Loucy (cell line): ENCODE measurements at regions not wholly inside any gene's neighbourhood (a gene's known extent, or its start where the extent isn't known, plus 50 kb on each side); places are given as distances from the start of the nearest gene placed in this dataset.

Experiments used
- CTCF ChIP-seq: fragments of 200-600 bp; sonication (generic); conservative IDR thresholded peaks from 2 replicates; pipeline ENCODE4 v1.5.1; 2014; ENCODE audit warnings: mild to moderate bottlenecking, antibody characterized with exemption, low read length
- EZH2phosphoT487 ChIP-seq: fragments of 200-600 bp; IDR thresholded peaks from 2 replicates; pipeline ENCODE4 v1.6.1; 2018; ENCODE audit warnings: antibody characterized with exemption, mild to moderate bottlenecking, moderate library complexity, borderline replicate concordance

- TF ChIP-seq CTCF (no peak), EZH2phosphoT487 (no peak)
Measured at GRCh38 chr3:80855482-80855881, 906.0 kb downstream of the GBE1 start.
